Astrocyte (in vitro differentiated cells and primary cell): ENCODE measurements at regions not wholly inside any gene's neighbourhood (a gene's known extent, or its start where the extent isn't known, plus 50 kb on each side); places are given as distances from the start of the nearest gene placed in this dataset.
A peak's percentile ranks its signal among the peaks of the same experiment; 100 is the strongest.

Experiments
- DNase-seq: peaks from one replicate; pipeline ENCODE4 v3.0.0-alpha.2; 2010; ENCODE audit warnings: low read depth
- FAIRE-seq: peaks from 2 replicates; lab custom pipeline; 2011; peaks lifted over from hg19 to GRCh38; lab: Jason Lieb, UNC
- H2AFZ ChIP-seq: 2 replicates; pipeline ENCODE4 v1.6.0; 2012; ENCODE audit warnings: low read depth, low read length, inconsistent platforms
- H3K27ac ChIP-seq: 2 replicates; pipeline ENCODE4 v1.5.1; 2011; ENCODE audit warnings: low read depth, low read length, inconsistent platforms
- H3K27me3 ChIP-seq: 2 replicates; pipeline ENCODE4 v1.6.0; 2011; ENCODE audit warnings: low read length, inconsistent platforms; ENCODE audit not compliant: insufficient read depth
- H3K36me3 ChIP-seq: 2 replicates; pipeline ENCODE4 v1.5.1; 2011; ENCODE audit warnings: low read length, inconsistent platforms; ENCODE audit not compliant: insufficient read depth
- H3K4me1 ChIP-seq: 2 replicates; pipeline ENCODE4 v1.5.1; 2011; ENCODE audit warnings: low read length, inconsistent platforms; ENCODE audit not compliant: insufficient read depth
- H3K4me2 ChIP-seq: 2 replicates; pipeline ENCODE4 v1.6.0; 2012; ENCODE audit warnings: low read length, inconsistent platforms
- H3K4me3 ChIP-seq: 2 replicates; pipeline ENCODE4 v1.5.1; 2011; ENCODE audit warnings: low read depth, mild to moderate bottlenecking, low read length, inconsistent platforms; ENCODE audit not compliant: insufficient read depth
- H3K79me2 ChIP-seq: 2 replicates; pipeline ENCODE4 v1.6.0; 2012; ENCODE audit warnings: mild to moderate bottlenecking, low read length, inconsistent platforms; ENCODE audit not compliant: insufficient read depth
- H3K9ac ChIP-seq: 2 replicates; pipeline ENCODE4 v1.6.0; 2012; ENCODE audit warnings: mild to moderate bottlenecking, low read length, inconsistent platforms
- H3K9me3 ChIP-seq: 2 replicates; pipeline ENCODE4 v1.5.1; 2012; ENCODE audit warnings: low read depth, mild to moderate bottlenecking, low read length, inconsistent platforms; ENCODE audit not compliant: insufficient read depth
- H4K20me1 ChIP-seq: 2 replicates; pipeline ENCODE4 v1.6.0; 2012; ENCODE audit warnings: low read length, inconsistent platforms; ENCODE audit not compliant: insufficient read depth
- H3K27ac Mint-ChIP-seq: one replicate; pipeline ENCODE4 v1.8.0; 2021; ENCODE audit warnings: mild to moderate bottlenecking, mixed read lengths; ENCODE audit not compliant: unreplicated experiment
- H3K27me3 Mint-ChIP-seq: one replicate; pipeline ENCODE4 v1.8.0; 2021; ENCODE audit warnings: low read depth, mixed read lengths; ENCODE audit not compliant: unreplicated experiment
- H3K36me3 Mint-ChIP-seq: one replicate; pipeline ENCODE4 v1.8.0; 2021; ENCODE audit warnings: low read depth, mixed read lengths; ENCODE audit not compliant: unreplicated experiment
- H3K4me1 Mint-ChIP-seq: one replicate; pipeline ENCODE4 v1.8.0; 2021; ENCODE audit warnings: low read depth, mixed read lengths; ENCODE audit not compliant: unreplicated experiment
- H3K4me3 Mint-ChIP-seq: one replicate; pipeline ENCODE4 v1.8.0; 2021; ENCODE audit warnings: mild to moderate bottlenecking, moderate library complexity, mixed read lengths; ENCODE audit not compliant: unreplicated experiment
- H3K9me3 Mint-ChIP-seq: one replicate; pipeline ENCODE4 v1.8.0; 2021; ENCODE audit warnings: mild to moderate bottlenecking, mixed read lengths; ENCODE audit not compliant: unreplicated experiment
- EZH2 ChIP-seq: IDR thresholded peaks from 2 replicates; pipeline ENCODE4 v1.6.1; 2012; ENCODE audit warnings: mild to moderate bottlenecking, low read length, inconsistent platforms; ENCODE audit not compliant: insufficient read depth
- TF ChIP-seq, protein P1 (sequence below): IDR thresholded peaks from 2 replicates; pipeline ENCODE4 v1.5.1; 2011; ENCODE audit warnings: low read depth, mild to moderate bottlenecking, inconsistent platforms, low read length, moderate library complexity; ENCODE audit not compliant: insufficient read depth

DNA sequence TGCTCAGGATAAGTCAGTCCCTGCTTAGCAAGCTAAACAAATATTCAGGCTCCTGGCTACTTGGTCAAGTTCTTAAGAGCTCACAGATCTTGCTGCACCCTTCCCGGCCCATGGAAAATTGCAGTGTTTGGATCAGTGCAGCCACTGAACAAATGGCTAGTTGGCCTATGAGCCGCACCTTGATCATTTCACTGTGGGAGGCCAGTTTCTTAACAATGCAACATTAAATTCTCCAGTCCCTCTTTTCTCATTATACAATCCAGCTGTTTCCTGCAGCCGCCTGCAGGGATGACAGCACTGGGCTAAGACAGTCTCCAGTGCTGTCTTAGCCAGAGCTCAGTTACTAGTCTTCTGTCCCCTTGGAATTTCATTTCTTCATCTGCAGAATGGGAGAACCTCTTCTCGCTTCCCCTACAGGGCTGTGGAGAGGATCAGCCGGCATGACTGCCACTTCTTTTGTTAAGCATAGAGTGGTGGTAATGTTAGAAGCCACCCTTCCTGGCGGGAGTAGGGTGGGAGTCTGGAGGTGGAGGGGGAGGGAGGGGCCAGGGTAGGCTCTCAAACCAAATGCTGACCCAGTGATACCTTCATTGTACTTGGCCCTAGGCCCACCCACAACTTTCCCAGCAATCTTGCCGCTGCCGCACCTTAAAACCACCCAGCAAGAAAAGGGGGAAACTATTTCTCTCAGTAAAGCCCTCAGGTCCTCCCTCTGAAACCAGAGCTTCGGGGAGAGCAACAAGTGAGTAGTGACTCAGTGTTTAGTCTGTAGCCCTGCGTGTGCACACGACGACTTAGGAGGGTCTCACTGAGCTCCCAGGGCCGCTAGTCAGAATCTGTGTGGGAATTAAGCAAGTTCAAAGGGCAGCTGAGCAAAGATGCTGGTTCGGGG, 145.7 kb downstream of the NUAK1 start:
- DNase-seq (peak; percentile 95), FAIRE-seq (no peak)
- Histone ChIP-seq H3K9ac (peak overlapping the region; percentile 52), H3K9me3 (no peaks in the 10 kb centered on the region), H2AFZ (peak overlapping the region; percentile 13), H3K27ac (peak overlapping the region; percentile 63), H3K27me3 (no peaks in the 10 kb centered on the region), H3K79me2 (no peaks in the 10 kb centered on the region), H3K4me3 (no peak overlapping the region), H4K20me1 (no peaks in the 10 kb centered on the region), H3K4me2 (peak overlapping the region; percentile 64), H3K4me1 (peaks cover 11% of the 10 kb centered on the region), H3K36me3 (no peaks in the 10 kb centered on the region)
- no peak for TF ChIP-seq EZH2
- Mint-ChIP-seq H3K36me3 (no peaks in the 10 kb centered on the region), H3K4me1 (peaks cover 24% of the 10 kb centered on the region), H3K4me3 (peak overlapping the region; percentile 47), H3K9me3 (peaks cover 2% of the 10 kb centered on the region), H3K27ac (peak overlapping the region; percentile 77), H3K27me3 (no peaks in the 10 kb centered on the region)

DNA sequence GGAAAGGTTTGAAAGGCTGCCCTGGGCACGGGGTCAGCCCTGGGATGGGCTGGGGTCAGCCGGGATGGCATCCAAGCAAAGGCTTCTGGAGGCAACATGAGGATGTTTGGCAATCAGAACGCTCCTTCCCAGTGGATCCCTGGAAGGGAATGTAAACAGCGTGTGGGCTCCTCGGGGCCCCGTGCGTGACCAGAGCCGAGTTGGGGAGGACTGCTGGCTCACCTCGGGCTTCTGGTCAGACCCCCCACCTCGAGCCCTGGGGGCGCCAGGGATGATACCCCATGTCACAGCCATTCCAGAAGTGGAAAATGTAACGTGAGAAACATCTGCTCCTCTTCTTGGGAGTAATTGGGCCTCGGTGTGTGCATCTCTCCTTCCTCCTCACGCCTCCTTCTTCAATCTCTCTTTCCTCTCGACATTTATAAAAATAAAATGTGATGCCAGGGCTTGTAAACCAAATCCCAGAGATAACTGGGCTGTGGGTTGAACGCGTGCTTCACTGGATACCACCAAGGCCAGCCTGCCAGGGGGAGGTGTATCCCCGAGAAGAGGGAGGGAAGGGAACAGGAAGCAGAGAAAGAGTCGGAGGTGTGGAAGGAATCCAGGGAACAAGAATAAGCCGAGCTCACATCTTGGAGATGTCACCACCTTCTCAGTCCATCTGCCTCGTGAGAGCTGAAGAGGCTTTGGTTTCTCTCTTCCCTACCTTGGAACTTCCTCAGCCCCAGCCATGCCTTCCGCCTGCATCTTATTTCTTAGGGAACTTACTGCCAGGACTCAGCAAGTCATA, 144.8 kb downstream of the NUAK1 start:
- Histone ChIP-seq H3K27me3 (no peaks in the 10 kb centered on the region), H3K4me1 (peaks cover 11% of the 10 kb centered on the region), H3K9ac (peak overlapping the region; percentile 52), H3K4me2 (peak overlapping the region; percentile 64), H3K27ac (peak overlapping the region; percentile 63), H3K4me3 (no peak overlapping the region), H4K20me1 (no peaks in the 10 kb centered on the region), H3K36me3 (no peaks in the 10 kb centered on the region), H2AFZ (peak overlapping the region; percentile 13), H3K9me3 (no peaks in the 10 kb centered on the region), H3K79me2 (no peaks in the 10 kb centered on the region)
- no peak for TF ChIP-seq EZH2
- TF ChIP-seq, protein P1, sequence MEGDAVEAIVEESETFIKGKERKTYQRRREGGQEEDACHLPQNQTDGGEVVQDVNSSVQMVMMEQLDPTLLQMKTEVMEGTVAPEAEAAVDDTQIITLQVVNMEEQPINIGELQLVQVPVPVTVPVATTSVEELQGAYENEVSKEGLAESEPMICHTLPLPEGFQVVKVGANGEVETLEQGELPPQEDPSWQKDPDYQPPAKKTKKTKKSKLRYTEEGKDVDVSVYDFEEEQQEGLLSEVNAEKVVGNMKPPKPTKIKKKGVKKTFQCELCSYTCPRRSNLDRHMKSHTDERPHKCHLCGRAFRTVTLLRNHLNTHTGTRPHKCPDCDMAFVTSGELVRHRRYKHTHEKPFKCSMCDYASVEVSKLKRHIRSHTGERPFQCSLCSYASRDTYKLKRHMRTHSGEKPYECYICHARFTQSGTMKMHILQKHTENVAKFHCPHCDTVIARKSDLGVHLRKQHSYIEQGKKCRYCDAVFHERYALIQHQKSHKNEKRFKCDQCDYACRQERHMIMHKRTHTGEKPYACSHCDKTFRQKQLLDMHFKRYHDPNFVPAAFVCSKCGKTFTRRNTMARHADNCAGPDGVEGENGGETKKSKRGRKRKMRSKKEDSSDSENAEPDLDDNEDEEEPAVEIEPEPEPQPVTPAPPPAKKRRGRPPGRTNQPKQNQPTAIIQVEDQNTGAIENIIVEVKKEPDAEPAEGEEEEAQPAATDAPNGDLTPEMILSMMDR = no peak
- Mint-ChIP-seq H3K27me3 (no peaks in the 10 kb centered on the region), H3K36me3 (no peaks in the 10 kb centered on the region), H3K9me3 (peaks cover 3% of the 10 kb centered on the region), H3K27ac (peak overlapping the region; percentile 77), H3K4me1 (peaks cover 21% of the 10 kb centered on the region), H3K4me3 (no peak overlapping the region)
- FAIRE-seq (no peak), DNase-seq (no peak)

DNA sequence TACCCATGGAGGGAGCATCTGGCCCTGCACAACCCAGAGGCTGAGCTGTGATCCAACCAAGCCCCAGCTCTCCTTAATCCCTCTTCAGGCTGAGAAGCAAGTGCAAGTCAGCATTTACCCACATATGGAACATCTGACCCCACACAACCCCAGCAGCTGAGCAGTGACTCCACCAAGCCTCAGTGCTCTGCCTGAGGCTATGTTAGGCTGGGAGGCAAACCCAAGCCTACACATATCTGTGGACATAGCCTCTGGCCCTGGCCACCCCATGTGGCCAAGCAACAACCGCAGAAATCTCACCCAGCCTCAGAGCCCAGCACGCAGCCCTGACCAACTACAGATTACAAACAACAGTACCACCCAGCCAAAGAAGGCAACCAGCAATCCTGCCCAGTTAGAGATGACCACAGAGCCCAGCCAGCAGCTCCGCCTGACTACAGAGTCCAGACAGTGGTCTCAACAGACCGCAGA, 142.8 kb downstream of the NUAK1 start:
- no peaks in the 10 kb centered on the region for H3K36me3 Mint-ChIP-seq
- H4K20me1 ChIP-seq = no peaks in the 10 kb centered on the region
- H3K79me2 ChIP-seq = no peaks in the 10 kb centered on the region
- H3K27me3 ChIP-seq = no peaks in the 10 kb centered on the region
- no peaks in the 10 kb centered on the region for H3K36me3 ChIP-seq
- H2AFZ ChIP-seq = no peak overlapping the region
- no peak overlapping the region for H3K27ac ChIP-seq
- H3K9me3 ChIP-seq = no peaks in the 10 kb centered on the region
- no peak overlapping the region for H3K4me3 Mint-ChIP-seq
- peaks cover 31% of the 10 kb centered on the region for H3K4me1 Mint-ChIP-seq
- H3K9me3 Mint-ChIP-seq = peaks cover 2% of the 10 kb centered on the region
- no peak overlapping the region for H3K4me3 ChIP-seq
- no peak for DNase-seq
- H3K4me1 ChIP-seq = peaks cover 11% of the 10 kb centered on the region
- no peak for TF ChIP-seq EZH2
- TF ChIP-seq, protein P1 = no peak
- no peaks in the 10 kb centered on the region for H3K27me3 Mint-ChIP-seq
- FAIRE-seq = no peak
- peak overlapping the region; percentile 41 for H3K27ac Mint-ChIP-seq
- no peak overlapping the region for H3K4me2 ChIP-seq
- no peak overlapping the region for H3K9ac ChIP-seq
